AG20443 (cell line): ENCODE measurements at regions not wholly inside any gene's neighbourhood (a gene's known extent, or its start where the extent isn't known, plus 50 kb on each side); places are given as distances from the start of the nearest gene placed in this dataset.
"Not testable (repeated sequence)": the region's sequence is repeated elsewhere in the genome, so short reads cannot be mapped to it uniquely, and the experiment has no call there.

ENCODE experiments used
- DNase-seq: peaks from one replicate; pipeline ENCODE4 v3.0.0; 2012; ENCODE audit warnings: low spot score, mixed read lengths

- no peak for DNase-seq
Measured at GRCh38 chr5:8714861-8715260, 831.0 kb downstream of the SEMA5A start.

- DNase-seq, result no peak
Measured at GRCh38 chr5:8719796-8720195, 826.1 kb downstream of the SEMA5A start.

- no peak for DNase-seq
Measured at GRCh38 chr5:8720506-8720905, 825.4 kb downstream of the SEMA5A start.

GRCh38 chr5:8721536-8721935, 824.3 kb downstream of the SEMA5A start:
- no peak for DNase-seq

- no peak for DNase-seq
Measured at GRCh38 chr5:8726383-8727036, 819.4 kb downstream of the SEMA5A start.

GRCh38 chr5:8727396-8727795, 818.5 kb downstream of the SEMA5A start:
- no peak for DNase-seq

- peak; percentile 14 for DNase-seq
Measured at GRCh38 chr5:8729437-8729836, 816.4 kb downstream of the SEMA5A start.

- DNase-seq, result peak; percentile 61
Measured at GRCh38 chr5:8730194-8730593, 815.7 kb downstream of the SEMA5A start.

- DNase-seq, result not testable (repeated sequence)
Measured at GRCh38 chr5:8731110-8731509, 814.8 kb downstream of the SEMA5A start.

GRCh38 chr5:8740595-8740994, 805.3 kb downstream of the SEMA5A start:
- no peak for DNase-seq

- no peak for DNase-seq
Measured at GRCh38 chr5:8749556-8749955, 796.3 kb downstream of the SEMA5A start.

- no peak for DNase-seq
Measured at GRCh38 chr5:8750100-8750499, 795.8 kb downstream of the SEMA5A start.

- no peak for DNase-seq
Measured at GRCh38 chr5:8751971-8752370, 793.9 kb downstream of the SEMA5A start.

- DNase-seq, result no peak
Measured at GRCh38 chr5:8752595-8752994, 793.3 kb downstream of the SEMA5A start.

GRCh38 chr5:8756498-8757084, 789.3 kb downstream of the SEMA5A start:
- DNase-seq, result peak; percentile 54

- no peak for DNase-seq
Measured at GRCh38 chr5:8765886-8766285, 780.0 kb downstream of the SEMA5A start.

GRCh38 chr5:8766448-8766847, 779.4 kb downstream of the SEMA5A start:
- no peak for DNase-seq

GRCh38 chr5:8767111-8767510, 778.8 kb downstream of the SEMA5A start:
- no peak for DNase-seq

- DNase-seq, result no peak
Measured at GRCh38 chr5:8767746-8768145, 778.1 kb downstream of the SEMA5A start.

GRCh38 chr5:8769631-8770030, 776.2 kb downstream of the SEMA5A start:
- DNase-seq, result no peak

- no peak for DNase-seq
Measured at GRCh38 chr5:8770431-8770830, 775.4 kb downstream of the SEMA5A start.

- DNase-seq, result peak; percentile 19
Measured at GRCh38 chr5:8773046-8773615, 772.7 kb downstream of the SEMA5A start.

GRCh38 chr5:8784692-8785091, 761.2 kb downstream of the SEMA5A start:
- no peak for DNase-seq

- no peak for DNase-seq
Measured at GRCh38 chr5:8788246-8788645, 757.6 kb downstream of the SEMA5A start.
